H1 (cell line): ENCODE measurements at regions not wholly inside any gene's neighbourhood (a gene's known extent, or its start where the extent isn't known, plus 50 kb on each side); places are given as distances from the start of the nearest gene placed in this dataset.

Experiments used
- BCL11A ChIP-seq, 2 experiments: IDR thresholded peaks; one replicate each; pipeline ENCODE4 v1.6.1; 2011; ENCODE audit warnings: low read depth in 2 of 2, low read length in 2 of 2, mild to moderate bottlenecking in 2 of 2
- CHD2 ChIP-seq: IDR thresholded peaks from 2 replicates; pipeline ENCODE4 v1.6.1; 2012; ENCODE audit warnings: low read length, improper control_type of control experiment
- CTCF ChIP-seq, 3 experiments: IDR thresholded peaks; 1 replicate in 2 of 3; 2 replicates in 1 of 3; pipeline versions ENCODE4 v1.5.1 to v1.6.1; 2011; ENCODE audit warnings: low read length in 3 of 3, mild to moderate bottlenecking in 3 of 3, inconsistent platforms in 2 of 3, low read depth in 1 of 3, moderate library complexity in 1 of 3; ENCODE audit not compliant: insufficient read depth in 1 of 3; ENCODE audit errors: control extremely low read depth in 1 of 3
- MAFK ChIP-seq: IDR thresholded peaks from 2 replicates; pipeline ENCODE4 v1.6.1; 2012; ENCODE audit warnings: low read depth, mild to moderate bottlenecking, improper control_type of control experiment, low read length
- POLR2A ChIP-seq, 2 experiments: IDR thresholded peaks; 1 replicate in 1 of 2; 2 replicates in 1 of 2; pipeline ENCODE4 v1.6.1; 2011; ENCODE audit warnings: low read depth in 2 of 2, low read length in 2 of 2, mild to moderate bottlenecking in 2 of 2; ENCODE audit errors: control extremely low read depth in 1 of 2
- POLR2AphosphoS5 ChIP-seq: IDR thresholded peaks from 2 replicates; pipeline ENCODE4 v1.6.1; 2011; ENCODE audit warnings: low read depth, low read length
- RAD21 ChIP-seq, 2 experiments: IDR thresholded peaks in 1 of 2; conservative IDR thresholded peaks in 1 of 2; 2 replicates each; pipeline ENCODE4 v1.6.1; 2011; ENCODE audit warnings: low read depth in 2 of 2, low read length in 2 of 2, improper control_type of control experiment in 1 of 2, inconsistent platforms in 1 of 2, mild to moderate bottlenecking in 1 of 2, moderate library complexity in 1 of 2
- RXRA ChIP-seq: IDR thresholded peaks from 2 replicates; pipeline ENCODE4 v1.6.1; 2011; ENCODE audit warnings: low read depth, mild to moderate bottlenecking, low read length, moderate library complexity; ENCODE audit not compliant: insufficient read depth
- SP1 ChIP-seq: IDR thresholded peaks from 2 replicates; pipeline ENCODE4 v1.6.1; 2011; ENCODE audit warnings: low read depth, low read length
- TAF1 ChIP-seq: IDR thresholded peaks from 2 replicates; pipeline ENCODE4 v1.6.1; 2011; ENCODE audit warnings: mild to moderate bottlenecking, low read depth, low read length
- USF2 ChIP-seq: IDR thresholded peaks from 2 replicates; pipeline ENCODE4 v1.6.1; 2011; ENCODE audit warnings: low read length, improper control_type of control experiment
- YY1 ChIP-seq: IDR thresholded peaks from 2 replicates; pipeline ENCODE4 v1.6.1; 2011; ENCODE audit warnings: low read depth, mild to moderate bottlenecking, low read length
- ZNF274 ChIP-seq: IDR thresholded peaks from 2 replicates; pipeline ENCODE4 v1.7.0; 2012; ENCODE audit warnings: low read length, borderline replicate concordance; ENCODE audit errors: extremely low read depth
- TF ChIP-seq, protein P1 (sequence below): IDR thresholded peaks from 2 replicates; pipeline ENCODE4 v1.6.1; 2011; ENCODE audit warnings: low read depth, mild to moderate bottlenecking, low read length; ENCODE audit not compliant: insufficient read depth

GRCh38 chr2:43098539-43098938, 127.9 kb downstream of the ZFP36L2 start:
- TF ChIP-seq CTCF (IDR thresholded peaks at IDR 0.05; ENCODE audit: control extremely low read depth in 1 of 3, insufficient read depth in 1 of 3, low read depth in 1 of 3, low read length in 3 of 3), result no peak
- no peak for TF ChIP-seq POLR2A (IDR thresholded peaks at IDR 0.05; ENCODE audit: control extremely low read depth in 1 of 2, low read depth in 2 of 2, low read length in 2 of 2)
- TF ChIP-seq USF2, result no peak
- no peak for TF ChIP-seq RXRA
- no peak for TF ChIP-seq YY1
- TF ChIP-seq MAFK, result no peak
- TF ChIP-seq ZNF274, result no peak
- TF ChIP-seq SP1, result no peak
- TF ChIP-seq, protein P1, sequence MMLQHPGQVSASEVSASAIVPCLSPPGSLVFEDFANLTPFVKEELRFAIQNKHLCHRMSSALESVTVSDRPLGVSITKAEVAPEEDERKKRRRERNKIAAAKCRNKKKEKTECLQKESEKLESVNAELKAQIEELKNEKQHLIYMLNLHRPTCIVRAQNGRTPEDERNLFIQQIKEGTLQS, result no peak
- TF ChIP-seq RAD21 (IDR thresholded peaks at IDR 0.05 in 1 of 2, conservative IDR thresholded peaks at IDR 0.05 in 1 of 2; ENCODE audit: low read depth in 2 of 2, low read length in 2 of 2), result no peak
- no peak for TF ChIP-seq CHD2
- no peak for TF ChIP-seq TAF1
- TF ChIP-seq POLR2AphosphoS5, result no peak
- no peak for TF ChIP-seq BCL11A (IDR thresholded peaks at IDR 0.05; ENCODE audit: low read depth in 2 of 2, low read length in 2 of 2)
